Right ventricle myocardium superior (tissue), 1 donor: ENCODE measurements at regions not wholly inside any gene's neighbourhood (a gene's known extent, or its start where the extent isn't known, plus 50 kb on each side); places are given as distances from the start of the nearest gene placed in this dataset.

ENCODE experiments used
- ATAC-seq: fragments of 200-7000 bp; cut with Tn5 transposase; one replicate; pipeline ENCODE4 v1.9.1; 2020; ENCODE audit warnings: mild to moderate bottlenecking; ENCODE audit not compliant: poor library complexity
- DNase-seq: peaks from one replicate; pipeline ENCODE4 v3.0.0-alpha.2; 2020
- intact Hi-C: fragments of 100-400 bp; cut with DNase I; formaldehyde crosslinking; loops from one replicate; pipeline ENCODE4 v1.11.2; 2022
- donor health status: DM: no; HTN: yes; CAD: no; lungs with severe emphysema.

GRCh38 chr2:147792966-147793617, 51.7 kb upstream of the ACVR2A start:
- intact Hi-C loops: no loop called here
- ATAC-seq: no peak
- DNase-seq: no peak

- intact Hi-C loops: no loop called here
- DNase-seq (no peak), ATAC-seq (no peak)
Observed at GRCh38 chr2:147790580-147790979, 54.2 kb upstream of the ACVR2A start.

GRCh38 chr2:147789720-147790119, 55.1 kb upstream of the ACVR2A start:
- ATAC-seq: no peak

GRCh38 chr2:147789287-147789686, 55.5 kb upstream of the ACVR2A start:
- no peak for DNase-seq
- ATAC-seq: no peak
- intact Hi-C loops: no loop called here

More at GRCh38 chr2:147789720-147790119, 55.1 kb upstream of the ACVR2A start:
- no peak for DNase-seq
- intact Hi-C loops: no loop called here

GRCh38 chr2:147782141-147782930, 62.5 kb upstream of the ACVR2A start:
- intact Hi-C loops: no loop called here
- DNase-seq (no peak), ATAC-seq (no peak)

- DNase-seq: no peak
- intact Hi-C loops: no loop called here
- ATAC-seq: no peak
Observed at GRCh38 chr2:147779440-147779839, 65.4 kb upstream of the ACVR2A start.

- ATAC-seq (no peak), DNase-seq (no peak)
- intact Hi-C loops: no loop called here
Observed at GRCh38 chr2:147777394-147777793, 67.4 kb upstream of the ACVR2A start.

GRCh38 chr2:147774805-147775204, 70.0 kb upstream of the ACVR2A start:
- DNase-seq (no peak), ATAC-seq (no peak)
- intact Hi-C loops: no loop called here

- DNase-seq (no peak), ATAC-seq (no peak)
- intact Hi-C loops: no loop called here
Observed at GRCh38 chr2:147773479-147773878, 71.3 kb upstream of the ACVR2A start.

GRCh38 chr2:147772781-147773180, 72.0 kb upstream of the ACVR2A start:
- ATAC-seq (no peak), DNase-seq (no peak)
- intact Hi-C loops: no loop called here

- intact Hi-C loops: no loop called here
- DNase-seq: no peak
- ATAC-seq: no peak
Observed at GRCh38 chr2:147763861-147764260, 81.0 kb upstream of the ACVR2A start.

GRCh38 chr2:147760984-147761383, 83.8 kb upstream of the ACVR2A start:
- DNase-seq (no peak), ATAC-seq (no peak)
- intact Hi-C loops: no loop called here

- ATAC-seq (no peak), DNase-seq (no peak)
- intact Hi-C loops: no loop called here
Observed at GRCh38 chr2:147759536-147759935, 85.3 kb upstream of the ACVR2A start.

- no peak for ATAC-seq
- intact Hi-C loops: no loop called here
Observed at GRCh38 chr2:147758821-147759220, 86.0 kb upstream of the ACVR2A start.

GRCh38 chr2:147756069-147756468, 88.8 kb upstream of the ACVR2A start:
- ATAC-seq (no peak), DNase-seq (no peak)
- intact Hi-C loops: no loop called here

More at GRCh38 chr2:147758821-147759220, 86.0 kb upstream of the ACVR2A start:
- DNase-seq: no peak

GRCh38 chr2:147740211-147740927, 104.5 kb upstream of the ACVR2A start:
- ATAC-seq: no peak

GRCh38 chr2:147739508-147739907, 105.3 kb upstream of the ACVR2A start:
- intact Hi-C loops: no loop called here
- DNase-seq: no peak
- no peak for ATAC-seq

More at GRCh38 chr2:147740211-147740927, 104.5 kb upstream of the ACVR2A start:
- intact Hi-C loops: no loop called here
- no peak for DNase-seq

GRCh38 chr2:147718831-147719230, 126.0 kb upstream of the ACVR2A start:
- intact Hi-C loops: no loop called here
- ATAC-seq: no peak
- no peak for DNase-seq

- no peak for DNase-seq
- intact Hi-C loops: no loop called here
- ATAC-seq: no peak
Observed at GRCh38 chr2:147716906-147717305, 127.9 kb upstream of the ACVR2A start.

GRCh38 chr2:147715807-147716206, 129.0 kb upstream of the ACVR2A start:
- intact Hi-C loops: no loop called here
- DNase-seq (no peak), ATAC-seq (no peak)
